ENCODE measurements at regions not wholly inside any gene's neighbourhood (a gene's known extent, or its start where the extent isn't known, plus 50 kb on each side); places are given as distances from the start of the nearest gene placed in this dataset.

DNA sequence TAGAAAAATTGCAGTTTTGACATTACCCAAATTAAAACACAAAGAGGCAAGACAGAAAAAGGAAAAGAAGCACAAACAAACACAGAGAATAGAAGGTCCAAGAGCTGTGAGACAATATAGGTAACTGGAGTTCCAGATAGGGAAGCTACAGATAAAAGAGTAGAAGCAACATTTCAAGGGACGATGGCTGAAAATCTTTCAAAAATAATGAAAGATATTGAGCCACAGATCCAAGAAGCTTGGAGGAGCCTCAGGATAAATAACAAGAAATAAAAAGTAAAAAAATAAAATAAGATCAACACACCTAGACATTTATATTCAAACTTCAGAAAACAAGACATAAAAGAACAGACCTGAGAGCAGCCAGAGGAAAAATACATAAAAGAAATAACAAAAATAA, 164.9 kb downstream of the FNDC1 start:
- no peak for TF ChIP-seq CTCF (IDR thresholded peaks at IDR 0.05)
- no peak for TF ChIP-seq POLR2A (IDR thresholded peaks at IDR 0.05)
